HG02642 (cell line): ENCODE measurements at regions not wholly inside any gene's neighbourhood (a gene's known extent, or its start where the extent isn't known, plus 50 kb on each side); places are given as distances from the start of the nearest gene placed in this dataset.

Source experiments
- ATAC-seq: cut with Tn5 transposase; IDR thresholded peaks from one replicate; pipeline ENCODE4 v1.9.1; 2021; ENCODE audit warnings: mild to moderate bottlenecking; ENCODE audit not compliant: unreplicated experiment, poor library complexity

DNA sequence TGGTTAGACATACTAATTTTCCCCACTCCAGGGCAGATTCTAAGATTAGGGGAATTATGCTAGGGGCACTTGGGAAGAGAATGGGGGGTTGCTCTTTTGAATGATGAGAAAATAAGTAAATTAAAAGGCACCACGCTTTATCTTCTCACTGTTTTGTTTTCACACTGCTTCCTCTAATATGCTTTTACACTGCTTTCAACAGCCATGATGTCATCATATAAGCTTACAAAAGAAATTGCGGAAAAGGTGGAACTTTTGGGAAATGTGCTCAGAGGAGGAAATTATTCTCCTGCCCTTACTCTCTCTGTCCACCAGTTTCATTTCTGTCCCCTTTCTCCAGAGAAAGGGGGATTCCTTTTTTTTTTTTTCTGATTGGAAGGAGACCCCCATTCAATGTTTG lies 308.2 kb downstream of the TOX3 start:
- no peak for ATAC-seq

GRCh38 chr16:52237823-52238222 lies 309.1 kb downstream of the TOX3 start:
- no peak for ATAC-seq

GRCh38 chr16:52235186-52235585 lies 311.8 kb downstream of the TOX3 start:
- no peak for ATAC-seq

GRCh38 chr16:52234626-52235025 lies 312.3 kb downstream of the TOX3 start:
- no peak for ATAC-seq

GRCh38 chr16:52229471-52229870 lies 317.5 kb downstream of the TOX3 start:
- ATAC-seq, result no peak

DNA sequence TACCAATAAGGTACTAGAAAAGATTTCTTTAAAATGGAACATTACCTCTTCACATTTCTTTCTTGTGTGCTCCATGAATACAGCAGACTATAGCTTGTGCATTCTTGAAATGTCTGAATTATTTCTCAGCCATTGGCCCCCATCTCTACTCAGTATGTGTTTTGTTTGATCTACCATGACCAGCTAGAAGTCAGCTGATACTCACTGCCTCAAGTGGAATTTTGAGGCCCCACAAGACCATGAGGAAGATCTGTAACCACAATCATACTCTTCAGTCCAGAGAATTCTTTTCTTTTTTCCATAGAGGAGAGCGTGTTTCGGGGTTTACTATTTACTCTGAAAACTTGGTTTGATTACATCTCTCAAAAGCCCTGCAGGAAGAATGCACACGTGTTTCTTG lies 319.1 kb downstream of the TOX3 start:
- ATAC-seq, result no peak

DNA sequence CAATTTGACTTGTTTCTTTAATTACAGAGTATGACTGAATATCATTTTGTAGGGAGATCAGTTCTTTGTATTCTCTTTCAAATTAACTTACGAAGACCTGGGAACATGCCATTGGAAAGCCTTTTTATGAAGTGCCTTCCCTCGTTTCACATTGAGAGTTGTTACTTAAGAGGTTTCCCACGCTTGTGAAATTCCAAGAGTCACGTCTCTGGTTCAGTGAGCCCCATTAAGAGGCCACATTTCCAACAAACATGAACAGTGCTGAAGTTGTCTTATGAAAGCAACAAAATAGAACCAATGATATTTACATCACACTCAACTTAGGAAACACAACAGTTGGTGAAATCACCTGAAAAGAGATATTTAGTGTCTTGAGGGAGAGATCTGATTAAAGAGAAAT lies 334.1 kb downstream of the TOX3 start:
- ATAC-seq, result no peak

DNA sequence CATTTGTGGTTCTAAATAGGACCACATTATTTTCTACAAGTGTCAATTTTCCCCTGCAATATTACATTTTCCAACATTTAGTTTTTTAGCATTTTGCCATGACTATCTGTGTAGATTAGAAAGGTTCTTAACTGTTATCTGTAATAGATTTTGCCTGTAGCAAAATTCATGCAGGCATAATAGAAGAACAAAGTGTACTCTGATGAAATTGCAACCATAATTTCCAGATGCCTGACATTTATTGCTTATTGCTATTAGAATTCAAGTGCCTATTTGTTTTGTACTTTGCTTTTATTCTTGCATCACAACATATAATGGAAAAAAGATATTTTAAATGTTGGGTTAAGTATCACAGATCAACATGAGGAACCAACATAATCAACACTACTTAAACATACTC lies 337.7 kb downstream of the TOX3 start:
- ATAC-seq, result no peak

- ATAC-seq, result no peak
These were observed 343.8 kb downstream of the TOX3 start for GRCh38 chr16:52203096-52203495.

DNA sequence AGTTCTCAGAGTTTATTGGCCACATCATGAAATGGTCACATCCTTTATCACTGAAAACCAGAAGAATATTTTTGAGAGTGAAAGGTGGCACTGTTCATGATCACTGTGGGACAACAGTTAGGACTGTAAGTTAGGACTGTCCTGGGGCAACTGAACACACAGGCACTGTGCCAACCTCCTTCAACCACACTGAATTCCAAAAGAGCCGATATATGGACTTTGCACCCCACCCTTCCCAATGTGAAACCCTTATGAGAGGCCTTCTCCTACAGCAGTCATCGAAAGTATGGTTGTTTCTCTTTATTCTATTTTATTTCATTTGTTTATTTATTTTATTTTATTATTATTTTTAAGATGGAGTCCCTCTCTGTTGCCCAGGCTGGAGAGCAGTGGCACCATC lies 353.5 kb downstream of the TOX3 start:
- ATAC-seq, result no peak

- no peak for ATAC-seq
These were observed 355.3 kb downstream of the TOX3 start for GRCh38 chr16:52191531-52192134.

DNA sequence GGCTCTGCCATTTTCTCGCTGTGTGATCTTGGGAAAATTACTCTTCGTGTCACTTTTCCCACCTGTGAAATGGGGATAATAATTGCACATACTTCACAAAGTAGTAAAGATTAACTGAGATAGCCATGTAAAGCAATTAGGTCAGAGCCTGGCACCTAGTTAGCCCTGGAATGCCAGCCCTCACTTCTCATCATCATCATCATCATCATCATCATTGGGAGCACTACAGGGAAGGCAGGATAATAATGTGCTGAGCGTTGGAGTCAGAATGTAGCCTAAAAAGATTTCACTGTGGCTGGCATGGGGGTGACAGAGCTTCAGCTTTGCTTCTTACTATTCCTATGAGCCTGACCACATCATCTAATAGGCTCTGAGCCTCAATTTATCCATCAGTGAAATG lies 362.6 kb downstream of the TOX3 start:
- no peak for ATAC-seq

DNA sequence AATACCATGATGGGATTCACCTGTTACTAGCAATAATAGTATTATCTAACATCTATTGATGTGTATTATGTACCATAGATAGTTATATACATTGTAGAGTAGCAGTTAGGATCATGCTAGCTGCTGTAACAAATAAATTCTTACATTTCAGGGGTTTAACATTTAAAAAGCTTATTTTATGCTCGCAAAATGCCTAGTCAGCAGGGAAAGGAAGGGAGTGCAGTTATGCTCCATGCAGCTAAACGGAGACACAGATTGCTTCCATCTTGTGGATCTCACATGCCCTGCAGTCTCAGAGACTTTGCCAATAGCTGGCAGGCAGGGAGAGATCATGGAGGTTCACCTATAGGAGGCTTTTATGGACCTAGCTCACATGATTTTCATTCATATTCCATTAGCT lies 364.1 kb downstream of the TOX3 start:
- ATAC-seq, result no peak

DNA sequence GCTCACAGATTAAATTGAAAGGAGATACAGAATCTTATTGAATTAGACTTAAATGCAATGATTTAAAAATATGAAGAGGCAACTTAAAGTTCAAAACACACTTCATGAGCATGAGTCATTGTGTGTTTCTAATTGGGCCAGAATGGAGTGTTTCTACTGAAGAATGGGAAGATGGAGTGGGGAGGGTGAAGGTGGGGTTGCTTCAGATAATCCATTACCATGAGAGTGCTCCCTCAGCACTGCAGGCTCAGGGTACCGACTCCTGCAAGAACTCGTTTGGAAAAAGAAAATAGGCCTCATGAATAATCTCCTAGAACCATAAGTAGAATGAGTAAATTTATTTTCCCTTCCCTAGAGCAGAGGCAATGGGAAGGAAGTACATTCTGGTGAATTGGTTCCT lies 372.8 kb downstream of the TOX3 start:
- ATAC-seq, result no peak

DNA sequence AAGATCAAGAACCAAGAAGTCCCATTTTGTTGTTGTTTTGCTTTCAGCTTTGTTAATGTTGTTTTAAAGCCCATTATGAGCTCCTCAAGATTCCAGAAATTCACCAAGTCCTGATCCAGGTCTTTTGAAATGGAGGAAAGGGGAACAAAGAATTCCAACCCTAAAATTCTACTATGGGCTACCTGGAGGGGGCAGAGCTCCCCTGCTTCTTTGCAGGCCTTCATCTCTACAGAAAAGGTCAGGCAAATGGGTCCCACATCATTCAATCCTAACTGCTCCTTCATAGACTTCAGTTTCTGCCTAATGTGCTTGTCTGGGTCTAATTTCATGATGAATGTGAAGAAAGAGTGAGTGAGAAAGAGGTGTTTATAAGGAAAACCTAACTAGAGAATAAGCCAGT lies 375.5 kb downstream of the TOX3 start:
- no peak for ATAC-seq

DNA sequence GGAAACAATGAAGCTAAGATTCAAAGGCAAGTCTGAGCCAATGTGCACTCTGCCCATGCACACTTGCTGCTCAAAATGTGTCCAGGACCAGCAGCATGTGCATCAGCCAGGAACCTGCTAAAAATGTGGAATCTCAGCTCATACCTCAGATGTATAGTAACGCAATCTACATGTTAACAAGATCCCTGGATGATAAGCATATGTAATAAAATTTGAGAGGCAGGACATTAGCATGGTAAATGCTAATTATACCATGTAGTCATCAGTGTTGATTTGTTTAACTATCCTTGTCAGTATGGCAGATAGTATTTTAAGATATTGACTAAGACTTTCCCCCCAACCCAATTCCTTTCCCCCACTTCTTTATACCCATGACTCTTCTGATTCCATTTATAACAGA lies 379.6 kb downstream of the TOX3 start:
- ATAC-seq, result no peak

DNA sequence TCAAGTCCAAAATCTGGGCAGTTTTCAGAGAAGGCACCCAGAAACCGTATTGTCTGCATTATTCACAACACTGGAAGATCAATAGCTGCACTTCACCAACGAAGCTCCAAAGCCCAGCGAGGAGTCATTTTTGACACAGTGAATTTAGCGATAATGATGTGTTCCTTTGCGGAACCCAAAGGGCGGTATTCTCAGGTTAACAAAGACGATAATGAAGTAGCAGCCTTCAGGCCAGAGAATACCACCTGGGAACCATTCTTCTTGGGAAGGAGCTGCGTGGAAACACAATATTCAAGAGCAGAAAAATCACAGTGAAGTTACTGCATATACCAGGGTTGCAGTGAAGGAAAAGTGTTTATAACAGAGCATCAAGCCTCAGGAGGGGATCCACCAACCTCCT lies 381.0 kb downstream of the TOX3 start:
- no peak for ATAC-seq

DNA sequence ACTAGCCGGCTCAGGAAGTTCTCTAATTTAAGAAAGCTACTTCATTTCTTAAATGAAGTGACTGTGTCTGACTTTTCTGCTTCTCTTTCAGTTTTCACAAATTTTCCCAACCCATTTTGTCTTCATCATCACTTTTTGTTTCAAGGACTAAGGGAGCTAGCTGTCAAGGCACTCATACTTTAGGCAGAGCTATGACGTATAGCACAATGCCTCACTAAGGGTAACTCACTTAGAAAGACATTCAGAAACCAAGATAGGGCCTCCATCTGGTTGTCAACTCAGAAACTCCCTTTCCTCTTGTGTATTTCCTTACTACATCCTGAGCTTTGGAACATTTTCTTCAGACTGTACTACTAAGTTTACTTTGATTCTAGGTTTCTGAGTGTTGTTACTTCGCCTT lies 397.9 kb downstream of the TOX3 start:
- no peak for ATAC-seq

GRCh38 chr16:52141871-52142270 lies 405.1 kb downstream of the TOX3 start:
- ATAC-seq, result no peak

DNA sequence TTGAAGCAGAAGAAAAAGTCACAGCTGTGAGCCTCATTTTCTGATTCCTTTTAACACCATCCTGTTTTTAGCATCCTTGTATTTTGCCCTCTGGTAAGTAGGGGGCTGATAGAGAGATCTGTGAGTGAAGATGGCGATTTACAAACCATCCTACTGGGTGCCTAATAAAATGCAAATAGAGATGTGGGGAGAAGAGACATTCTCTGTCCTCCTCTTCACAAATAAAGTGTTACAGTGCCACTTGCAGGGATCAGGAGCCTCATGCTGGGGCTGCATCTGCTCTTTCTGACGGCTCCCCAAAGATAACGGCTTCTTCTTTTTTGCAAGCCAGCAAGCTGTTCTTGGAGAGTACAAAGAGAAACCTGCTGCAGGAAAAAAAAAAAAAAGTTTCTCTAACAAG lies 418.6 kb downstream of the TOX3 start:
- ATAC-seq, result no peak

DNA sequence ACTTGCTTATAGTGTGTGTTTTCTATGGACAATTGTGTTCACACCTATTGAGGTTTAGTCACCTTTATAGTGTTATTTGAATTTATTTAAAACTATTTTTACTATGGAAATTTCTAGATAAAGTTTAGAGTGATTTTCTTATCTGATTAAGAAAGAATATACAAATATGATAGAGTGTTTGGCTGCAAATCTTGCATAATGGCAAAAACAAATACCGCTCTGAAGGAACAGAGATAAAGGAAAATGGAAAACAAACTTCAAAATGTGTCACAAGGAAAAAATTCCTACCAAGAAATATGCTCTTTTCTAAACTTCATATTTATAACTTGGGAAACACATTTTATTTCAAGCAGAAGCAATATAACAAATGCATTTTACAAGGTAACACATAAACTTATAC lies 423.1 kb downstream of the TOX3 start:
- ATAC-seq, result no peak

- no peak for ATAC-seq
These were observed 423.7 kb downstream of the TOX3 start for GRCh38 chr16:52123061-52123839.
